H9 (cell line): ENCODE measurements at regions not wholly inside any gene's neighbourhood (a gene's known extent, or its start where the extent isn't known, plus 50 kb on each side); places are given as distances from the start of the nearest gene placed in this dataset.

Experiments used
- DNase-seq: peaks from one replicate; pipeline ENCODE4 v3.0.0-alpha.2; 2017
- H2AFZ ChIP-seq: one replicate; pipeline ENCODE4 v1.6.1; 2013; ENCODE audit warnings: mild to moderate bottlenecking, low read length, control low read depth, moderate library complexity
- H2AK5ac ChIP-seq: 2 replicates; pipeline ENCODE4 v1.6.1; 2013; ENCODE audit warnings: low read length, control low read depth, mixed read lengths; ENCODE audit not compliant: insufficient read length
- H2BK120ac ChIP-seq: one replicate; pipeline ENCODE4 v1.6.1; 2013; ENCODE audit warnings: low read depth, mild to moderate bottlenecking, low read length, control low read depth, inconsistent platforms; ENCODE audit not compliant: poor library complexity, severe bottlenecking
- H2BK12ac ChIP-seq: 2 replicates; pipeline ENCODE4 v1.6.1; 2013; ENCODE audit warnings: low read length, control low read depth, mixed read lengths, low read depth; ENCODE audit not compliant: insufficient read length
- H2BK15ac ChIP-seq: 2 replicates; pipeline ENCODE4 v1.6.1; 2013; ENCODE audit warnings: low read depth, low read length, control low read depth
- H2BK20ac ChIP-seq: one replicate; pipeline ENCODE4 v1.6.1; 2013; ENCODE audit warnings: low read depth, mild to moderate bottlenecking, low read length, control low read depth, inconsistent platforms; ENCODE audit not compliant: poor library complexity, severe bottlenecking
- H2BK5ac ChIP-seq: 2 replicates; pipeline ENCODE4 v1.6.1; 2013; ENCODE audit warnings: low read length, control low read depth, mixed read lengths; ENCODE audit not compliant: insufficient read length
- H3K14ac ChIP-seq: 2 replicates; pipeline ENCODE4 v1.6.1; 2013; ENCODE audit warnings: low read length, control low read depth; ENCODE audit not compliant: insufficient read depth
- H3K18ac ChIP-seq: 2 replicates; pipeline ENCODE4 v1.6.1; 2013; ENCODE audit warnings: low read depth, mild to moderate bottlenecking, mixed read lengths, low read length, control low read depth; ENCODE audit not compliant: insufficient read length
- H3K23ac ChIP-seq: 2 replicates; pipeline ENCODE4 v1.6.1; 2013; ENCODE audit warnings: low read length, control low read depth, mixed read lengths, low read depth; ENCODE audit not compliant: insufficient read length
- H3K23me2 ChIP-seq: 2 replicates; pipeline ENCODE4 v1.6.1; 2013; ENCODE audit warnings: low read depth, mild to moderate bottlenecking, mixed read lengths, low read length, control low read depth; ENCODE audit not compliant: insufficient read length, poor library complexity, severe bottlenecking
- H3K27ac ChIP-seq: 2 replicates; pipeline ENCODE4 v1.5.1; 2013; ENCODE audit warnings: low read length, control low read depth, mixed read lengths, low read depth; ENCODE audit not compliant: insufficient read length
- H3K27me3 ChIP-seq: 2 replicates; pipeline ENCODE4 v1.6.1; 2013; ENCODE audit warnings: low read length, control low read depth, inconsistent platforms; ENCODE audit not compliant: insufficient read depth
- H3K4ac ChIP-seq: 2 replicates; pipeline ENCODE4 v1.6.1; 2013; ENCODE audit warnings: low read depth, mild to moderate bottlenecking, control low read depth, inconsistent platforms, low read length, moderate library complexity
- H3K4me1 ChIP-seq: 2 replicates; pipeline ENCODE4 v1.6.1; 2013; ENCODE audit warnings: low read length, control low read depth, inconsistent platforms; ENCODE audit not compliant: insufficient read depth
- H3K4me2 ChIP-seq: 2 replicates; pipeline ENCODE4 v1.6.1; 2013; ENCODE audit warnings: low read length, control low read depth, mixed read lengths; ENCODE audit not compliant: insufficient read length, insufficient read depth
- H3K56ac ChIP-seq: 2 replicates; pipeline ENCODE4 v1.6.1; 2013; ENCODE audit warnings: low read depth, mild to moderate bottlenecking, mixed read lengths, low read length, control low read depth; ENCODE audit not compliant: insufficient read length
- H3K79me1 ChIP-seq: 2 replicates; pipeline ENCODE4 v1.6.1; 2013; ENCODE audit warnings: low read depth, mild to moderate bottlenecking, moderate library complexity, low read length, control low read depth, inconsistent platforms; ENCODE audit not compliant: insufficient read depth, poor library complexity, severe bottlenecking
- H3K79me2 ChIP-seq: 2 replicates; pipeline ENCODE4 v1.6.1; 2013; ENCODE audit warnings: low read length, control low read depth, inconsistent platforms; ENCODE audit not compliant: insufficient read depth
- H3K9ac ChIP-seq: 2 replicates; pipeline ENCODE4 v1.6.1; 2013; ENCODE audit warnings: low read length, control low read depth, mixed read lengths; ENCODE audit not compliant: insufficient read length; ENCODE audit errors: extremely low read depth
- H3K9me3 ChIP-seq: one replicate; pipeline ENCODE4 v1.6.1; 2013; ENCODE audit warnings: low read depth, low read length, inconsistent platforms; ENCODE audit not compliant: control insufficient read depth
- H3T11ph ChIP-seq: one replicate; pipeline ENCODE4 v1.6.1; 2013; ENCODE audit warnings: mild to moderate bottlenecking, low read length, control low read depth, inconsistent platforms
- H4K20me1 ChIP-seq: one replicate; pipeline ENCODE4 v1.6.1; 2013; ENCODE audit not compliant: control insufficient read depth, insufficient read length, insufficient read depth
- H4K5ac ChIP-seq: 2 replicates; pipeline ENCODE4 v1.6.1; 2013; ENCODE audit warnings: low read depth, mild to moderate bottlenecking, mixed read lengths, low read length, control low read depth; ENCODE audit not compliant: insufficient read length
- H4K8ac ChIP-seq: replicated peaks from 2 replicates; pipeline ENCODE4 v1.6.1; 2013; ENCODE audit warnings: low read length, control low read depth, mixed read lengths, low read depth; ENCODE audit not compliant: insufficient read length
- H4K91ac ChIP-seq: 2 replicates; pipeline ENCODE4 v1.6.1; 2013; ENCODE audit warnings: low read depth, mild to moderate bottlenecking, moderate library complexity, mixed read lengths, low read length, control low read depth; ENCODE audit not compliant: insufficient read length
- H3K27ac Mint-ChIP-seq, 3 experiments: 2 replicates in 2 of 3; 3 replicates in 1 of 3; pipeline ENCODE4 v1.8.0; 2020 to 2021; ENCODE audit warnings: mixed read lengths in 3 of 3, mild to moderate bottlenecking in 1 of 3, moderate library complexity in 1 of 3
- H3K27me3 Mint-ChIP-seq: 2 replicates; pipeline ENCODE4 v1.8.0; 2021; ENCODE audit warnings: low read depth, mild to moderate bottlenecking, moderate library complexity, mixed read lengths
- H3K36me3 Mint-ChIP-seq, 3 experiments: 2 replicates in 2 of 3; 3 replicates in 1 of 3; pipeline ENCODE4 v1.8.0; 2020 to 2021; ENCODE audit warnings: low read depth in 3 of 3, mixed read lengths in 3 of 3; ENCODE audit not compliant: insufficient read depth in 1 of 3
- H3K4me1 Mint-ChIP-seq, 2 experiments: 2 replicates each; pipeline ENCODE4 v1.8.0; 2020; ENCODE audit warnings: mixed read lengths in 2 of 2
- H3K4me3 Mint-ChIP-seq, 2 experiments: 2 replicates in 1 of 2; 3 replicates in 1 of 2; pipeline ENCODE4 v1.8.0; 2020 to 2021; ENCODE audit warnings: mild to moderate bottlenecking in 2 of 2, mixed read lengths in 2 of 2, moderate library complexity in 1 of 2
- H3K9me3 Mint-ChIP-seq, 2 experiments: 2 replicates in 1 of 2; 3 replicates in 1 of 2; pipeline ENCODE4 v1.8.0; 2020; ENCODE audit warnings: mild to moderate bottlenecking in 2 of 2, mixed read lengths in 2 of 2, moderate library complexity in 1 of 2
- CTCF ChIP-seq: fragments of 200-600 bp; sonication (generic); conservative IDR thresholded peaks from 3 replicates; pipeline ENCODE4 v1.8.0; 2021; ENCODE audit warnings: antibody characterized with exemption, mild to moderate bottlenecking
- WGBS: extraction: QIAGEN DNeasy Blood & Tissue Kit; methylation state at CpG from one replicate; pipeline ENCODE4 v1.1.7; 2013; ENCODE audit warnings: missing lambda C conversion rate, low lambda C conversion rate, mixed read lengths; ENCODE audit not compliant: insufficient read length; ENCODE audit errors: extremely low coverage; 5-methylcytosine and 5-hydroxymethylcytosine counted together

- H3K4me2 ChIP-seq = no peak overlapping the region
- no peak overlapping the region for H2BK5ac ChIP-seq
- TF ChIP-seq CTCF = no peak
- no peaks in the 10 kb centered on the region for H3K79me2 ChIP-seq
- no peak overlapping the region for H3T11ph ChIP-seq
- H2BK15ac ChIP-seq = no peak overlapping the region
- H3K36me3 Mint-ChIP-seq = no peaks in the 10 kb centered on the region
- H4K20me1 ChIP-seq = no peaks in the 10 kb centered on the region
- H3K23me2 ChIP-seq = no peaks in the 10 kb centered on the region
- no peak overlapping the region for H2AFZ ChIP-seq
- H3K4me1 Mint-ChIP-seq = peaks cover 2% of the 10 kb centered on the region in 2 experiments; a peak in 1 of 4 replicates
- H3K4me3 Mint-ChIP-seq = no peak overlapping the region
- H3K4me1 ChIP-seq = no peaks in the 10 kb centered on the region
- no peaks in the 10 kb centered on the region for H3K9me3 ChIP-seq
- no peaks in the 10 kb centered on the region for H3K9me3 Mint-ChIP-seq
- no peak overlapping the region for H3K27ac ChIP-seq
- no peaks in the 10 kb centered on the region for H3K27me3 ChIP-seq
- H2BK12ac ChIP-seq = no peak overlapping the region
- H3K27me3 Mint-ChIP-seq = no peaks in the 10 kb centered on the region
- no peak overlapping the region for H4K5ac ChIP-seq
- no peak overlapping the region for H3K27ac Mint-ChIP-seq
- no CpG with 5 or more reads among the region's 2 CpGs for WGBS
- no peak for DNase-seq
- H3K56ac ChIP-seq = no peak overlapping the region
- H3K23ac ChIP-seq = no peak overlapping the region
- H3K9ac ChIP-seq = no peak overlapping the region
- H2AK5ac ChIP-seq = no peak overlapping the region
- H4K91ac ChIP-seq = no peak overlapping the region
- H3K14ac ChIP-seq = no peak overlapping the region
- H2BK120ac ChIP-seq = no peak overlapping the region
- no peak overlapping the region for H2BK20ac ChIP-seq
- no peak overlapping the region for H4K8ac ChIP-seq
- no peak overlapping the region for H3K4ac ChIP-seq
- H3K79me1 ChIP-seq = no peaks in the 10 kb centered on the region
- H3K18ac ChIP-seq = no peak overlapping the region
Observed at GRCh38 chr3:34998902-34999301, 640.4 kb upstream of the ARPP21 start.
